ENCODE measurements at regions not wholly inside any gene's neighbourhood (a gene's known extent, or its start where the extent isn't known, plus 50 kb on each side); places are given as distances from the start of the nearest gene placed in this dataset.

DNA sequence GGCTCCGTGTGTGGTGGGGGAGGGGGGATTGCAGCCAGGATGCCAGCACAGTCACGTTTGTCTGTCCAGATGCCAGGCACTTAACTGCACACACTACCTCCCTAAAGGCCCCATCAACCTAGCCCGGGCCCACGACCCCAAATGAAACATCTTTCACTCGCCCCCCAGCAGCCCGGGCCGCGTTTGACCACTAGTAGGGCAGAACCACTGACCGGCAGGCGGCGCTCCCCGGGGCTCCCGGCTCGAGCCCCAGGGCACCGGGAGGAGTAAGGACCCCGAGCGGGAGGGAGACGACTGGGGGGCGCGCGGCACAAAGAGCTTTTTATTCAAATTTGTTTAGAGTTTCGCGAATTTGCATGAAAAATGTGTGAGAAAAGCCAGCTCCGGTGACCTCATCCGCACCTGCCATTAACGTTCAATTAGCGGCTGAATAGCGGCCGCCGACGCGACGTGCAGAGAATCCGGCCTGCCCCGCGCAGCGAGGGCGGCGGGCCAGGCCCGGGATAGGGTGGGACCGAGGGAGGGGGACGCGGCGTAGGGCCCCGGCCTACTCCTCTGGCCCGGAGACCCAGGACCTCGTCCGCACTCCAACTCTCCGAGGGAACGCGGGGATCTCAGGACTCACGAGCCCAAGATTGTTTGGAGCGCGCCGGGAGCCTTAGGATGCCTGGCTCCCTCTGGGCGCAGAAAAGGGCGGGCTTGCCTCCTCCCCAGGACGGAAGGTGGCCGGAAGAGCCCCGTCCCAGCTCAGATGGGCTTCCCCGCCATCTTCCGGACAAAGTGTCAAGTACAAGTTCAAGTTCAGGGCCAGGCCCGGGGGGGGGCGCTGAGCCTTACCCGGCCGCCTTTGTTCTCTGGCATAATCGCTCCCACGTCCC is 64.9 kb upstream of the POLG start:
- peak; percentile 31 for DNase-seq

DNA sequence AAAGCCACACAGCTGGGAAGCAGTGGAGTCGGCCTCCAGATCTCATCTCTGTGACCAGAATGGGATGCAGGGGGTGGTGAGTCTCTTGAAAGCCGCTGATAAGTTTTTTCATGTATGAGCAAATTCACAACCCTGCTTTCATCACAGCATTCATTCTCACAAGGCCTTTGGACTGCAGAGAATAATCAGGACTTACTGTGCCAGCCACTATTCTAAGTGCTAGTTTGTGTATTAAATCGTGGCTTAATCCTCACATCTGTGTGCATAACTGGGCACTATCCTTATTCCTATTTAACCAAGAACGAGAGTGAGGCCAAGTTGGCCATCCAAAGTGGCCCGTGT is 64.2 kb upstream of the POLG start:
- no peak for DNase-seq

DNA sequence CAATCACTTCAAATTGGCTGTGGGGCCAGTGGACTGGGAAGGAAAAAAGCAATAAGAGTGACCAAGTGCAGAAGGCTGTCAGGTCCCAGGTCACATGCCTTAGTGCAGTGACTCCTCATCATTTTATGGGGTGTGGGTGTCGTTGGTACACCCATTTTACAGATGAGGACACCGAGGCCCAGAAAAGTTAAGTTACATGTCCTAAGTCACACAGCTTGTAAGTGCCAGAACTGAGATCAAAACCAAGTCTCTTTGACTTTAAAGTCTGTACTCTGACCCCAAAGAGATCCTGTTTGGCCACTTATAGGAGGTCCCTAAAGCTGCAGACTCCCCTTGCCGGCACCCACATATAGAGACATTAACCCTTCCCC is 63.0 kb upstream of the POLG start:
- no peak for DNase-seq

DNA sequence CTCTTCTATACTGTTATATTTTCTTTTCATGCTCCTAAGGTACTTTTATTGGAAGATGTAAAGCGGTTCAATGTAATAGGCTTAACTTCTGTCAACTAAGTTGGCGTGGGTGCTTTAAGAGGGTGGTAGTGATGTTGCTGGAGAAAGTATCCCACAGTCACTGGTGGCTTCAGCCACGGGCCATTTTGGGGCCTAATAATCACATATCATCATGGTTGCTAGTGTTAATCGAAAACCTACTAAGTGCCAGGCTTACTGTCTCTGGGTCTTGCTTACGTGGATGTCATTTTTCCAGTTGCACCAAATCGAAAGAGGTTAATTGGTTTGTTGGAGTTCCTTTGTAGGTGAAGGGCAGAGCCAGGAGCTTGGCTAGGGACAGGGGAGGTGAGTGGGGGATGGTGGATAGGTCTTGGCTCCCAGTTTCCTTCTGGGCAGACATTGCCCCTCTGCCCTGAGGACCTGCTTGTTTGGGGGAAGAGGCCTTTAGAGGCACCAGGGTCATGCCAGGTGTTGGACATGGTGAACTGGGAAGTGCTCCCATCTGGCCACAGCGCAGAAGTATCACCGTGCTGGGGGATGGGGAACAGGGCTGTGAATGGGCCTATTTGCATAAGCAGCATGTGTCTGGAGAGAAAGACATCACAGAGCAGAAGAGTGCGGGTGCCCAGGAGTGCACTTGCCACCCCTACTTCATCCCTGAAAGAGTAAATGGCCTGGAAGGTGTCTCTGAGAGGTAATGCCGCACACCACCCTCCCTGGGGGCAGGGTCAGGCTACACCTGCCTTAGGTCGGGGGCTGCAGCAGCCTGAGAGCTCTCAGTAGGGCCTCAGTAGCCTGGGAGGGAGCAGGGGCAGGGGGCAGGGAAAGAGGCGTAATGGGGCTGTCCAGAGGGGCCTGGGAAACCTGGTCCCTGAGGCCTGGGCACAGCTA is 62.4 kb upstream of the POLG start:
- DNase-seq: peak; percentile 19

DNA sequence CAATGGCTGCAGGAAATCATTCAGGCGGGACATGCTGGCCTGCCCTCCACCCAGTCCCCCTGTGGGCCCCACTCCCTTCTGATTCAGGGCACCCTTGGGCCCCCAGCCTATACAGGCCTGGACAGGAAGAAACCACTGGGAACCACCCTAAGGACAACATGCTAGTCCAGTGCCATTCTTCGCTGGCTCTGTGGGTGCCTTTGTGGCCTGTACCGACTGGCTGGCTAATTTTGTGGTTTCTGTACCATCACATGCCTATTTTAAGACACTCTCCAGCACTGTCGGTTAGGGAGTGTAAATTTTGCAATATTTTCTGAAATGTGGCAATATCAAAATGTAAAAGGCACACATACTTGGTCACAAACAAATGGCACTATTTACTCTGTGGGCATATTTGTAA is 61.4 kb upstream of the POLG start:
- DNase-seq: no peak

DNA sequence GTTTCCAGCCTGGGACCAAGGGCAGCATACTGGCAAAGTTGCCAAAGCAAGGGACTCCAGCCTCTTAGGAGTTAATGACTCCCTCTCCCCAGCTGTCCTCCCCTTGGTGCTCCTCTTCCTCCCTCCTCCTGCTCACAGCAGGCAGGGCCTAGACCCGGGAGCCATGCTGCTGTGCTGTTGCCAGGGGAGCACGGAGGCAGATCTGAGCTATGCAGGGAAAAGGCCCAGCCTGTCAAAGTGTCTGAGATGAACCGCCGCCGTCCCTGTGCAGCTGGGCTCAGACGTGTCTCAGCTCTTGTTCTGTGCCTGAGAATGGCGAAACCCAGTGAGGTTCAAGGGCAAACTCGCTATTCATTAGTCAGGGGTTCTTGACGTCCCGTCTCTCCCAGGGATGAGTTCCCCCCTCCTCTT is 60.8 kb upstream of the POLG start:
- no peak for DNase-seq

DNA sequence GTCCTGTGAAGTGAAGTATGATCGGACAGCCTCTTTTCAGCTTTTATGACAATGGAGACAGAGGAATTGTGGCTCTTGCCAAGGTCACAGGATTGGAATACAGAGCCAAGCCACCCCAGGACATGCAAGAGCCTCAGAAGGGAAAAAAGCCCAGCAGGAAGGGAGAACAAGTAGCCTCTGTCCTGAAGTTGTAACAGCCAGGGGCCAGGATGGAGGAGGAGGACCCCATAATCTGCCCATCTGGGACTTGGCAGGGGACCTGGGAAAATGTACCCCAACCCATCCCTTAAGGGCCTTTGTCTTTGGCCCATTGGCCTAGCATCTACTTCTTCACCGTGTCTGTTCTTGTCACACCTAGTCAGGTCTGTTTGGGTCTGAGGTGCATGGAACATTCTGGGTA is 60.4 kb upstream of the POLG start:
- no peak for DNase-seq

DNA sequence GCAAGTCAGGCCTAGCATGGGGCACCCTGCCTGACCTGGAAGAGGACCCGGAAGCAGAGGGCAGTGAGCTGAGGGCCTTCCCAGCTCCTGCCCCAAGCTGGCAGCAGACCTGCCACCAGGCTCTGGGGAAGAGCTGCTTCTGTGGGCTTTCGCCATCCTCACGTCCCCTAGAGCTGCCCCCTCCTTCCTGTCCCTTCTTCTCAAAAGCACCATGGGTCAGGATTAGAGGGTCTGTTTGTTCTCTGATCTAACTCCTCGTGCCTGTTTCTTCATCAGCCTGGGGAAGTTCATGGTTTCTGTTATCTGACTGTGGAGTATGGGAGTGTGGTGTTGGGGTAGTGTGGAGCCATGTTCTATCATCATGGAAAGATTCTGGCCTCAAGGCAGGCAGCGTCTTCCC is 58.4 kb upstream of the POLG start:
- no peak for DNase-seq

DNA sequence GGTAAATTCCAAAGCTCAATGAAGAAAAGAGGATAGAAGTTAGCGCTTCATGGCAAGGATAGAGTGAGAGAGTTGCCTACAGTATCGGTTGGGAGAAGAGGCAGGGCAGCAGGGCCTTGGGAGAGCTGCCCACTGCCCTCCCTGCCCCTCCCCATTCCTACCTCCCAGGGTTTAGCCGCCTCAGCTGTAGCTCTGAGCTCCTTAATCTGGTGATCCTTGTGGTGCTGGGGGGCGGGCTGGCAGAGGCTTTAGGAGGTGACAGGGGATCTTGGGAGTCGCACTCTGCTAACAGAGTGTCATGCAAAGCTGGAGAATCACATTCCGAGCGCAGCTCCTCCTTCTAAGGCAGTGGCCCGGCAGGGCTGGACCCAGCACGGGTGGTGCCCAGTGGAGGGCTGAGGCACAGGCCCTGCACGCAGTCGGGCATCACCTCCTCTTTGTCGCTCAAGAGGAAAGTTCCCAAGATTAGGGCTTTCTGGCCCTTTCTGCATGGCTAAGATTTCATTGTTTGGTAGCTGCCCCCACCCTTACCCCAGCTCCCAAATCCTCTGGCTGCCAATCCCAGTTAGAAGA is 57.1 kb upstream of the POLG start:
- no peak for DNase-seq

DNA sequence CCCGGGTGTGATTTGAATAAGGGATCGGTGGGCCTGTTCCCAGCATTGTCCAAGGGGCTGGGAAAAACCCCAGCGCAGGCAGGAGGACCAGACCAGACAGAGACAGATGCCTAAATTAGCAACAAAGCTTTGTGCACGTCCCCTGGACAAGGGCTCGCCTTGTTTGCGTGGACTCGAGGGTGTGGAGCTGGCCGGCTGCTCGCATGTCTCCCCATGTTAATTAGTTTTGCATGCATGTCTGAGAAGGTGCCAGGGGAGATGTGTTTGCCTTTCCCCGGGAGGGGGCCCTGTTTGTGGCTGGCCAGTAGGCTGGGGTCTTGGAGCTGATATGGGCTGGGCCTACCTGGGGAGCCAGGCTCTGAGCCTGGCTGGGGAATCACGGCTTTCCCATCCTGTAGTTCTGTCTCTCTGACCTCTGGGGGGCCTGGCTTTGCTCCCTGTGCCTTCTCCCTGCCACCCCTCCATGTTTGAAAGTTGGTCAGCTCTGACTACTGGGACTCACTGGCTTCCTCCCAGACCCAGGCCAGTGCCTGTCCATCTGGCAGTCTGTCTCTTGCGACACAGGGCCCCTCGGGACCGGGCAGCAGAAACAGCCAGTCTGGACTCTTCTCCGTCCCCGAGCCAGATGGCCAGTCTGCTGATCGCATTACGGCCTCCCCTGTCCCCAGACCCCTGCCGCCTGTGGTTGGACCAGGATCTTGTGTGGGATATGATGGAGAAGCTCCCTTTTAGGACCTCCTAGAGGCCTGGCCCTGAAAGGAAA is 55.4 kb upstream of the POLG start:
- DNase-seq: no peak

DNA sequence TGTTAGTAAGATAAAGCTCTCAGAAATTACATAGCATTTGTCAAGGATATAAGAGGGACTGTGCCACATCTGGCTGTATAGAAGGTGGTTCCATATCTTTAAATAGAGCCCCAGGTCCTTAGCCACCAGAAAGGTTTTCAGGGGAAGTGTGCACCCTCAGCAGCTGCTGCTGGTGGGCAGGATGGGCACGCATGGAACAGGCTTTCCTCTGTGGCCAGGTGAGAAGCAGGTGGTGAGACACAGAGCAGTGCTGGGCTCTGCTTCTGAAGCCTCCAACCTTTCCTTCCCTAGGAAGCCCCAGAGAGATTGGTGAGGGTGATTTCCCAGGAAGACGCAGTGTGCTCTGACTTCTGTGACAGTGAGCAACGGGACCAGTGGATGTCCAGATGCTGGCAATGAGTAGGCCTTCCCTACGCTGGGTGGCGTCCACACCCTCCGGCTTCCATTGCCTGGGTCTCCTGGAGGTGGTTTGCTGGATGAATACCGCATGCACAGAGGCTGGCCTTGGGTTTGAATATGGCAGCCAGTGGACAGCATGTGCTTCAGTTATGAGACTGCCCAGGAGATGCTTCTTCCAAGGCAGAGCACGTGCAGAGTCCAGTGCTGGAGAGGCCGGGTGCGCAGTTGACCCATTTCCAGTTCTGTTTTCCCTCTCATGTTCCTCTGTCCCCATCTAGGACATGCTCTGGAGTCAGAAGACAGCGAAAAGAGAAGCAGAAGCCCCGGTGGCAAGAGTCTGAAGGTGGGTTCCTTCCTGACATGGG is 52.7 kb upstream of the POLG start:
- DNase-seq: no peak

DNA sequence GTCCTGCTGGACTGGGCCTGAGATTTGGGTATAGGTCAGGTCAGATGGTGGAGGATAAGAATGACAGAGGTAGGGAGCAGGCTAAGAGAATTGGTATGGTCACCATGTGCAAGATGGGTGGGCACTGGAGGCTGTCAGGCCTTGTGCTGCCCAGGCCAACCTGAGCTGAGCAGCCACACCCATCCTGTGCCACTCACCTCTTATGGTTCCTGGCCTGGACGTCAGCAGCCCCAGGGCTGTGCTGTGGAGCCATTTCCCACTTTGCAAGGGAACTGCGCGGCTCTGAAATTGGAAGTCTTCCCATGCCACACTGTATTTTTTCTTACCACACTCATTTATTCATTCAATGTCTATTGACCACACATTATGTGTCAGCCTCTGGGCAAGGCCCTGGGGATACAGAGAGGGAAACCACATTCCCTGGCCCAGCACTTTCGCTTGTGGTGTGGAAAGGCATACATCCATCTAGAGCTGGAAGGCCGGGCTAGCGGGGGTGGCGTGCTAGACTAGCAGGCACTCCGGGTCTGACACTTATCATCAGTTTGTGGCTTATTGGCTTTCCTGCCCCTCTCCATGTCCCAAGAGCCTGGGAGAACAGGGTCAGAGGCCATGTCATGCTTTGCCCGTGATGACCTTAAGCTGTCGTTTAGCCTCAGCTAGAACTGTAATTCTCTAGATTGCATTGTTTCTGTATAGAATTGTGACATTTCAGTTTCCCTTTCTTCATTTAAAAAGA is 51.1 kb upstream of the POLG start:
- DNase-seq: no peak

Data from NCI-H510A treated with DMSO at 0.1 percent for 48 hours (cell line).